ENCODE measurements at regions not wholly inside any gene's neighbourhood (a gene's known extent, or its start where the extent isn't known, plus 50 kb on each side); places are given as distances from the start of the nearest gene placed in this dataset.

DNA sequence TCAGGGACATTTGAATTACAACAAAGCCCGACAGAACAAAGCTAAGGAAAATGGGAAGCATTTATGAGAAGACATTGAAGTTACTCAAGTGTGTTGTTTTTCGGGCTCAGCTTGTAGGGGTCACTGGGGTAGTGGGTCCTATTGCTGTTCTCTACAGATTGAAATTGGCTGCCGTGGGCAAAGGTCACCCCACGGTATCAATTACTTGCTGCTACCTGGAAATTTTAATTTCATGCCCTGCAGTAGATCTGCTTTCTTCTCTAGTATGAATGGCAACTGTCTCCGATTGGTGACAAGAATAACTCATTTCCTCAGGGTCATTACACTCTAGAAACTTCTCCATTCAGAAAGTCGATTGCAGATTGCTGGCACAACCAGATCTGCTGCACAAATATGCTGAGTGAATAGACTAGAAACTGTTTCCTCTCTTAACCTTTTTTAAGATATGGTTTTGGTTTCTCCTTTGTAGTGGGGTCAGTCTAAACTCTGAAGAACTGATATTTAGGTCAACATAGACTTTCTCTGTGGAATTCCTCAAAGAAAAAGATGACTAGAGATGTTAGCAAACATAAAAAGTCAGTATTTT, 454.1 kb downstream of the ARHGEF28 start:
- no peak overlapping the region for H2AFZ ChIP-seq (ENCODE audit: low read depth, low read length)
- no peaks in the 10 kb centered on the region for H3K27me3 ChIP-seq (ENCODE audit: insufficient read depth, low read depth, low read length)
- H3K4me2 ChIP-seq (ENCODE audit: low read length) = no peak overlapping the region
- TF ChIP-seq SMC3 (conservative IDR thresholded peaks at IDR 0.05; ENCODE audit: poor library complexity) (no peak), EP300 (conservative IDR thresholded peaks at IDR 0.05; ENCODE audit: poor library complexity, severe bottlenecking) (no peak), TAF1 (IDR thresholded peaks at IDR 0.05; ENCODE audit: low read depth) (no peak), MXI1 (conservative IDR thresholded peaks at IDR 0.05; ENCODE audit: poor library complexity, severe bottlenecking) (no peak), EZH2 (IDR thresholded peaks at IDR 0.05; ENCODE audit: borderline replicate concordance, insufficient read depth, low read length, poor library complexity, severe bottlenecking) (no peak), POLR2AphosphoS5 (IDR thresholded peaks at IDR 0.05) (no peak), RAD21 (conservative IDR thresholded peaks at IDR 0.05) (no peak)
- TF ChIP-seq, protein P1, sequence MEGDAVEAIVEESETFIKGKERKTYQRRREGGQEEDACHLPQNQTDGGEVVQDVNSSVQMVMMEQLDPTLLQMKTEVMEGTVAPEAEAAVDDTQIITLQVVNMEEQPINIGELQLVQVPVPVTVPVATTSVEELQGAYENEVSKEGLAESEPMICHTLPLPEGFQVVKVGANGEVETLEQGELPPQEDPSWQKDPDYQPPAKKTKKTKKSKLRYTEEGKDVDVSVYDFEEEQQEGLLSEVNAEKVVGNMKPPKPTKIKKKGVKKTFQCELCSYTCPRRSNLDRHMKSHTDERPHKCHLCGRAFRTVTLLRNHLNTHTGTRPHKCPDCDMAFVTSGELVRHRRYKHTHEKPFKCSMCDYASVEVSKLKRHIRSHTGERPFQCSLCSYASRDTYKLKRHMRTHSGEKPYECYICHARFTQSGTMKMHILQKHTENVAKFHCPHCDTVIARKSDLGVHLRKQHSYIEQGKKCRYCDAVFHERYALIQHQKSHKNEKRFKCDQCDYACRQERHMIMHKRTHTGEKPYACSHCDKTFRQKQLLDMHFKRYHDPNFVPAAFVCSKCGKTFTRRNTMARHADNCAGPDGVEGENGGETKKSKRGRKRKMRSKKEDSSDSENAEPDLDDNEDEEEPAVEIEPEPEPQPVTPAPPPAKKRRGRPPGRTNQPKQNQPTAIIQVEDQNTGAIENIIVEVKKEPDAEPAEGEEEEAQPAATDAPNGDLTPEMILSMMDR (IDR thresholded peaks at IDR 0.05; ENCODE audit: poor library complexity, severe bottlenecking) = no peak
- TF ChIP-seq, protein P2, sequence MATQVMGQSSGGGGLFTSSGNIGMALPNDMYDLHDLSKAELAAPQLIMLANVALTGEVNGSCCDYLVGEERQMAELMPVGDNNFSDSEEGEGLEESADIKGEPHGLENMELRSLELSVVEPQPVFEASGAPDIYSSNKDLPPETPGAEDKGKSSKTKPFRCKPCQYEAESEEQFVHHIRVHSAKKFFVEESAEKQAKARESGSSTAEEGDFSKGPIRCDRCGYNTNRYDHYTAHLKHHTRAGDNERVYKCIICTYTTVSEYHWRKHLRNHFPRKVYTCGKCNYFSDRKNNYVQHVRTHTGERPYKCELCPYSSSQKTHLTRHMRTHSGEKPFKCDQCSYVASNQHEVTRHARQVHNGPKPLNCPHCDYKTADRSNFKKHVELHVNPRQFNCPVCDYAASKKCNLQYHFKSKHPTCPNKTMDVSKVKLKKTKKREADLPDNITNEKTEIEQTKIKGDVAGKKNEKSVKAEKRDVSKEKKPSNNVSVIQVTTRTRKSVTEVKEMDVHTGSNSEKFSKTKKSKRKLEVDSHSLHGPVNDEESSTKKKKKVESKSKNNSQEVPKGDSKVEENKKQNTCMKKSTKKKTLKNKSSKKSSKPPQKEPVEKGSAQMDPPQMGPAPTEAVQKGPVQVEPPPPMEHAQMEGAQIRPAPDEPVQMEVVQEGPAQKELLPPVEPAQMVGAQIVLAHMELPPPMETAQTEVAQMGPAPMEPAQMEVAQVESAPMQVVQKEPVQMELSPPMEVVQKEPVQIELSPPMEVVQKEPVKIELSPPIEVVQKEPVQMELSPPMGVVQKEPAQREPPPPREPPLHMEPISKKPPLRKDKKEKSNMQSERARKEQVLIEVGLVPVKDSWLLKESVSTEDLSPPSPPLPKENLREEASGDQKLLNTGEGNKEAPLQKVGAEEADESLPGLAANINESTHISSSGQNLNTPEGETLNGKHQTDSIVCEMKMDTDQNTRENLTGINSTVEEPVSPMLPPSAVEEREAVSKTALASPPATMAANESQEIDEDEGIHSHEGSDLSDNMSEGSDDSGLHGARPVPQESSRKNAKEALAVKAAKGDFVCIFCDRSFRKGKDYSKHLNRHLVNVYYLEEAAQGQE (IDR thresholded peaks at IDR 0.05; ENCODE audit: borderline replicate concordance) = no peak
- H3K36me3 ChIP-seq (ENCODE audit: insufficient read depth, low read length) = no peaks in the 10 kb centered on the region
- H3F3A ChIP-seq (ENCODE audit: insufficient read depth, low read length, poor library complexity, severe bottlenecking) = no peaks in the 10 kb centered on the region
- no peak overlapping the region for H3K9ac ChIP-seq (ENCODE audit: low read length)
- no peaks in the 10 kb centered on the region for H3K79me2 ChIP-seq (replicated peaks; ENCODE audit: insufficient read depth, low read length)
- no peak overlapping the region for H3K4me3 ChIP-seq (ENCODE audit: low read length)
- H3K9me3 ChIP-seq (ENCODE audit: low read length) = no peaks in the 10 kb centered on the region
- no peak overlapping the region for H3K27ac ChIP-seq (ENCODE audit: low read length)
- no peaks in the 10 kb centered on the region for H4K20me1 ChIP-seq (ENCODE audit: insufficient read depth)
- H3K9me2 ChIP-seq (ENCODE audit: insufficient read depth, low read length) = no peaks in the 10 kb centered on the region

DNA sequence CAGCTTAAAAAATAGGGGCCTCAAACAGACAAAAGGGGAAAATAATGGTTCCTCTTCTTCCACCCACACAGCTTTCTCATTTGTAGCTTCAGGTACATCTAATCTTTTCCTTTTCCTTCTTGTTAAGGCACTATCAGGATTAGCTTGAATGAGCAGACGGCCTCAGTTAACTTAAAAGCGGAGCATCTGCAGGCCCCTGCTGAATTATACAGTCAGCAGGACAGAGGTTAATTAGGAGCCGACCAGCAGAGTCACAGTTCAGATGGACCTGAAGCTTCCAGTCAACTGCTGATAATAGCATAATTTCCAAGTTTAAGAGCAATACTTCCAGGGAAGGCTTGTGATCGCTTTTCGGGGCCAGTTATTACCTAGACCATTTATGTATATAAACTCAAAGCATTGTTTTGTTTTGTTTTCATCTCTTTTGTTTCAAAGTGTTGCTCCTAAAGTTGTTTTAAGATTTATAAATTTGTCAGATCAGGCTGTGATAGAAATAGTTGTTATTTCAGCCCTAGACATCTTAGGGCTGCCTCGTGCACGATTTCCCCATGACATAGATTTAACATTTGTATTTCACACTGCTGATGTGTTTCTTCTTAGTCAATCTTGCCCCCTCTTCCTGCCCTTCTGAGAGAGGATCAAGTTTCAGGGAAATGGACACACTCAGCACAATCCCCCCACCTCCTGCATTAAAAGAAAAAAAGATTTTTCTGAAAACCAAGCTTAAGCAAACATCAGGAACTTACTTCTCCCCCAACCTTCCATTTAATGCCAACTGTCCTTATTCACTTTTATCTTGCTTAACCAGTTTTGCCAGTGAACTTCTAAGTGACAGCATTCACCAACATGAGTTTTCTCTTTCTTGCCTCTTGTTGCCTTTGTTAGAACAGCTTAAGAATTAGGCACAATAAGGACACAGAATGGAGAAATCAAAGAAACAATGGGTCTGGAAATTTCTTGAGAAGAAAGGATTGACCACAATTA, 449.8 kb downstream of the ARHGEF28 start:
- H2AFZ ChIP-seq (ENCODE audit: low read depth, low read length) = no peak overlapping the region
- H3K9me2 ChIP-seq (ENCODE audit: insufficient read depth, low read length) = no peaks in the 10 kb centered on the region

More for the DNA sequence above, 449.8 kb downstream of the ARHGEF28 start:
- no peaks in the 10 kb centered on the region for H3K9me3 ChIP-seq (ENCODE audit: low read length)
- TF ChIP-seq POLR2AphosphoS5 (IDR thresholded peaks at IDR 0.05) (no peak), EZH2 (IDR thresholded peaks at IDR 0.05; ENCODE audit: borderline replicate concordance, insufficient read depth, low read length, poor library complexity, severe bottlenecking) (no peak), MXI1 (conservative IDR thresholded peaks at IDR 0.05; ENCODE audit: poor library complexity, severe bottlenecking) (no peak), RAD21 (conservative IDR thresholded peaks at IDR 0.05) (no peak), SMC3 (conservative IDR thresholded peaks at IDR 0.05; ENCODE audit: poor library complexity) (no peak)
- H3K27ac ChIP-seq (ENCODE audit: low read length) = no peak overlapping the region
- no peaks in the 10 kb centered on the region for H3K27me3 ChIP-seq (ENCODE audit: insufficient read depth, low read depth, low read length)
- H4K20me1 ChIP-seq (ENCODE audit: insufficient read depth) = no peaks in the 10 kb centered on the region
- H3F3A ChIP-seq (ENCODE audit: insufficient read depth, low read length, poor library complexity, severe bottlenecking) = no peaks in the 10 kb centered on the region
- H3K36me3 ChIP-seq (ENCODE audit: insufficient read depth, low read length) = no peaks in the 10 kb centered on the region
- no peak overlapping the region for H3K4me2 ChIP-seq (ENCODE audit: low read length)
- no peak overlapping the region for H3K9ac ChIP-seq (ENCODE audit: low read length)
- H3K79me2 ChIP-seq (replicated peaks; ENCODE audit: insufficient read depth, low read length) = no peaks in the 10 kb centered on the region
- no peak overlapping the region for H3K4me3 ChIP-seq (ENCODE audit: low read length)
